ENCODE measurements at regions not wholly inside any gene's neighbourhood (a gene's known extent, or its start where the extent isn't known, plus 50 kb on each side); places are given as distances from the start of the nearest gene placed in this dataset.
"Not testable (repeated sequence)": the region's sequence is repeated elsewhere in the genome, so short reads cannot be mapped to it uniquely, and the experiment has no call there.

DNA sequence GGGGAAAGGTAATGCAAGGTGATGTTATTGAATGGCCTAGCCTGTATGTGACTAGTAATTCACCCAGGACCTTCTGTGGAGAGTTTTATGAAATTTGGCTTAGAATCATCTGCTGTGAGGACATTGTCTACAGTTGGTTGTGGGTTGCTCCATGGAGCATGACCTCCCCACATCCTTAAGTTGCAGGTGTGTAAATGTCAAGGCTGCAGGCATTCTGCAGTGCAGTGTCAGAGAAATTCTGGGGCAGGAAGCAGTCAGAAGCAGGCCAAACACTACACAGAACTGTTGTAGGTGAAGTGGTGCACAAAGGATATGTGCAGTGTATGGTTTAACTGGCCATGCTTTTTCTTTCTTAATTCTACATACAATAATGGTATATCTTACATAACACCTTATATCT lies 588.3 kb downstream of the EBF1 start:
- Histone ChIP-seq H3K27me3 (ENCODE audit: low read depth) (no peaks in the 10 kb centered on the region), H3K36me3 (replicated peaks) (no peaks in the 10 kb centered on the region), H3K9me3 (no peaks in the 10 kb centered on the region), H3K4me3 (no peak overlapping the region), H3K4me1 (no peaks in the 10 kb centered on the region)
- in situ Hi-C loops (cut with MboI; ENCODE audit: low sequenced_read_pairs), result no loop called here
- no peak for DNase-seq (ENCODE audit: low spot score in 2 of 2)

DNA sequence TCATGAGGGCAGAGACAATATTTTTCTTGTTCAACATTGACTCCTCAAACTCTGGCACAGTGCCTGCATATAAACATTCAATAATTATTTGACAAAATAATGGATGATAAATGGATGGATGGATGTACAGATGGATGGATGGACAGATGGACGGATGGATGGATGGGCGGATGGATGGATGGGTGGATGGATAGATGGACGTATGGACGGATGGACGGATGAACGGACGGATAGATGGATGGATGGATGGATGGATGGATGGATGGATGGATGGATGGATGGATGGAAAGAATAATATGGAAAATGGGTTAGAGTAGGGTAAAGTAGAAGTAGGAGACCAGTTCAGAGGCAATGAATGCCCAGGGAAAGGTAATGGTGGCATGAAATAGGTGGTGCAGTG lies 589.2 kb downstream of the EBF1 start:
- no peaks in the 10 kb centered on the region for H3K36me3 ChIP-seq (replicated peaks)
- in situ Hi-C loops (cut with MboI; ENCODE audit: low sequenced_read_pairs), result no loop called here
- DNase-seq (ENCODE audit: low spot score in 2 of 2), result no peak
- no peak overlapping the region for H3K4me3 ChIP-seq
- no peaks in the 10 kb centered on the region for H3K9me3 ChIP-seq
- H3K27me3 ChIP-seq (ENCODE audit: low read depth), result no peaks in the 10 kb centered on the region
- no peaks in the 10 kb centered on the region for H3K4me1 ChIP-seq

DNA sequence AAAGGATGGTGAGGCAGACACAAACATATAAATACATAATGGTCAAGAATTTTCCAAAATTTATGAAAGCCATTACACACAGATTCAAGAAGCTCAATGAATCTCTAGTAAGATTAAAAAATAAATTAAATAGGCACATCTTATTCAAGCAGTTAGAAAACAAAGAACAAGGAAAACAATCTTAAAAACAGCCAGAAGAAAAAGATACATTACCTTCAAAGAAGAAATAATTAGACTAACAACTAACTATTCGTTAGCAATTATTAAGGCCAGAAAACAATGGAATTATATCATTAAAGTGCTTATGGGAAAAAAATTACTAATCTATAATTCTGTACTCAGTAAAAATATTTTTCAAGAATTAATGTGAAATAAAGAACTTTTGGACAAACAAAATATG lies 593.1 kb downstream of the EBF1 start:
- no peaks in the 10 kb centered on the region for H3K36me3 ChIP-seq (replicated peaks)
- no peak for DNase-seq (ENCODE audit: low spot score in 2 of 2)
- in situ Hi-C loops (cut with MboI; ENCODE audit: low sequenced_read_pairs), result no loop called here

DNA sequence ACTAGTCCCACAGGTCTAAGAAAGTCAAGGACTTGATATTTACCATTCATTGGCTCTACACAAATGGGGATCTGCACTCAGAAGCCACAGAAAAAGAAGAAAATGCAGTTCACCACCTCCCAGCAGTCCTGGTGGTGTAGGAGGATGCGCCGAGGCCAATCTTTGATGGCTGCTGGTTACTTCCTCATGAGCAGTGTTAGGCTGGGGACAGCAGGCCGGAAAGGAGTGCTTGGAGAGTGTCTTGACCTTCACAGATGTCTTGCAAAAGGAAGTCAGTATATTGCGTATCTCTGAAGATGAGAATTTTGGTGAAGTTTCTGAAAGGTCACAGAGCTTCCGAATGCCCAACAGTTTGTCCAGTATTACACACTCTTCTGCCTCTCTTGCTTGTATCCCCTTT lies 597.0 kb downstream of the EBF1 start:
- Histone ChIP-seq H3K4me1 (no peaks in the 10 kb centered on the region), H3K36me3 (replicated peaks) (no peaks in the 10 kb centered on the region), H3K4me3 (no peak overlapping the region), H3K9me3 (no peaks in the 10 kb centered on the region), H3K27me3 (ENCODE audit: low read depth) (no peaks in the 10 kb centered on the region)
- in situ Hi-C loops (cut with MboI; ENCODE audit: low sequenced_read_pairs), result no loop called here
- no peak for DNase-seq (ENCODE audit: low spot score in 2 of 2)

More for the DNA sequence above, 593.1 kb downstream of the EBF1 start:
- H3K4me3 ChIP-seq, result no peak overlapping the region
- no peaks in the 10 kb centered on the region for H3K9me3 ChIP-seq
- no peaks in the 10 kb centered on the region for H3K4me1 ChIP-seq
- H3K27me3 ChIP-seq (ENCODE audit: low read depth), result no peaks in the 10 kb centered on the region

DNA sequence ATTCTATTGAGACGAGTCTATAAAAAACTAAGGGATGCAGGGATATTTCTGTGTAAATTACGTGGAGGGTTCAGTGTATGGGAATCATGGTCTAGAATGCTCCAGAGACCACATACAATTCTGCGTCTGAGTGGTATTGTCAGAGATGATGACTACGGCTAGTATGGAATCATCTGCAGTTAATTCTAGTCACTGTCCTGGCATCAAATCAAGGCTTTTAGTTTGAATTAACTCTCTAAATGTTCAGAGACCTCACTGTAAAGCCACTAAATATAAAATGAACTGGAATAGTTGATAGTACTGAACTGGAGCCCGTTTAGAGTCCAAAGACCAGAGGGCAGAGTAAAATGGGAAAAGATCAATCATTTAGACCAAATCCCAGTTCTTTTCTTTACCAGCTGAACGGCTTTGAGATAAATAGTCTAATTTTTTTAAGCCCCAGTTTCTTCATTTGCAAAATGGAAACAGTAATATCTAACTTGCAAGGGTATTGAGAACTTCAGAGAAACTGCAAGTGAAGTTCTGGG lies 599.8 kb downstream of the EBF1 start:
- no peak for DNase-seq (ENCODE audit: low spot score in 2 of 2)
- Histone ChIP-seq H3K36me3 (replicated peaks) (no peaks in the 10 kb centered on the region), H3K4me3 (no peak overlapping the region), H3K9me3 (no peaks in the 10 kb centered on the region), H3K4me1 (no peaks in the 10 kb centered on the region), H3K27me3 (ENCODE audit: low read depth) (no peaks in the 10 kb centered on the region)
- in situ Hi-C loops (cut with MboI; ENCODE audit: low sequenced_read_pairs), result no loop called here

DNA sequence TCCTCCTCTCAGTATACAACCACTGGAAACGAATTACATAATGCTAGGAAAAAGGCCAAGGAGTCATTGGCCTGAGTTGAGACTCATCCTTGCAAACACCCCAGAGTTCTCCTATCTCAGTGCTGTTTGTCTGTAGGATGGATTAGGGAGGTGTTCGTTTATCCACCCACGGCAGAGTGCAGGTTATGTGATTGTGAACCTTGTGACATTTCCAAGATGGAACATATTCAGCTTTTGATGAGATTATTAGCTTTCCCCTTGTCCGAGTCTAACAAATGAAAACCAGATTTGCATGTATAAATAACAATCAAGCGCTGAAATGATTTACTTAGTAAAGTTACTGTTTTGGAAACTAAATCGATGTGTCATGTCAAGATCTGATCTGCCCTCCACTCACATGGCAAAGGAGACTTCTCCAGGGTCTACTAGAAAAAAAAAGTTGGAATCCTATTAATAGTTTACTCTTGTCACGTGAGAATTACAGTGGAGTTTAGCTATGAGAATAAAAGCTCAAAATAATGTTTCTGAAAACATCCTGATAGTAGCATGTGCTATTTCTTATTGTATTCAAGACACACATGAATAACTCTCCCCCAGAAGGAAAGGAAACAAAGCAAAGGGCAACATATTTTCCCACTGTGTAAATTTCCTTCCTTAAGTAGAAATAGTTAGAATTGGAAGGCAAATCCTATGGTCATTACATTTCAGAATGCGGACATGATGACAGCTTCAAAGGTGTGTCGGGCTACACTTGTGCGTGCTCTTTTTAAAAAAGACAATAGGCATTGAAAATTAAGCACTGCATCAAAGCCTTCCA lies 600.4 kb downstream of the EBF1 start:
- Histone ChIP-seq H3K9me3 (no peaks in the 10 kb centered on the region), H3K4me3 (no peak overlapping the region), H3K4me1 (no peaks in the 10 kb centered on the region), H3K36me3 (replicated peaks) (no peaks in the 10 kb centered on the region), H3K27me3 (ENCODE audit: low read depth) (no peaks in the 10 kb centered on the region)
- DNase-seq (ENCODE audit: low spot score in 2 of 2), result no peak
- in situ Hi-C loops (cut with MboI; ENCODE audit: low sequenced_read_pairs), result no loop called here

DNA sequence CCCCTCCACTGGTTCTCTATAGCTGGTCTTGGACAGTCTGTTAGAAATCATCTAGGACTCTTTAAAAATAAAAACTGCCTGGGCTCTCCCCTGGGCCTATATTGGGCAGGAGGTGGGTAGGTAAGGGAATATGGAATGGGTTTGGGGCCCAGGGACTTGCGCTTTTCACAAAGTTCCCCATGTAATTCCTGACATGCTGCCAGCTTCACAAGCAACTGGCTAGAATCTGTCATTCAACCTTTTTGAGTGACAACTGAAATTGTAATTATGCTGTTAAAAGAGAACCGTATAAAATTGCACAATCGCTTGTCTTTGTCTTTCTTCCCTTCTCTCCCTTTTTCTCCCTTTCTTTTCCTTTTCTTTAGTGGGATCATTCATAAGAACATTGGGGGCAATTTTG lies 603.1 kb downstream of the EBF1 start:
- Histone ChIP-seq H3K9me3 (no peaks in the 10 kb centered on the region), H3K36me3 (replicated peaks) (no peaks in the 10 kb centered on the region), H3K27me3 (ENCODE audit: low read depth) (no peaks in the 10 kb centered on the region), H3K4me1 (no peaks in the 10 kb centered on the region), H3K4me3 (no peak overlapping the region)
- no peak for DNase-seq (ENCODE audit: low spot score in 2 of 2)
- in situ Hi-C loops (cut with MboI; ENCODE audit: low sequenced_read_pairs), result no loop called here

DNA sequence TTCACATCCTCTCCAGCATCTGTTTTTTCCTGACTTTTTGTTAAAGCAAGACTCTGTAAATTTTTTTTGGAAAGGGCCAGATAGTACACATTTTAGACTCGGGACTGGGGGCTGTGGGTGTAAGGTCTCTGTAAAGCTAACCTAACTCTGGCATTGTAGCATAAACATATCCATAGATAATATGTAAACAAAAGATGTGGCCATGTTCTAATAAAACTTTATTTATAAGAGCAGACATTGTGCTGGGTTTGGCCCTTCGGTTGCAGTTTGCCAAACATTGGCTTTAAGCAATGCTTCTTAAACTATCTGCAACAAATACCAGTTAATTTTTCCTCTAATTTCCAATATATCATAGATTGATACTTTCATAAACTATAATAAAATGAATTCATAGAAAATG lies 605.2 kb downstream of the EBF1 start:
- no peaks in the 10 kb centered on the region for H3K9me3 ChIP-seq
- H3K36me3 ChIP-seq (replicated peaks), result no peaks in the 10 kb centered on the region
- H3K4me3 ChIP-seq, result no peak overlapping the region
- in situ Hi-C loops (cut with MboI; ENCODE audit: low sequenced_read_pairs), result no loop called here
- no peaks in the 10 kb centered on the region for H3K27me3 ChIP-seq (ENCODE audit: low read depth)
- H3K4me1 ChIP-seq, result no peaks in the 10 kb centered on the region
- DNase-seq (ENCODE audit: low spot score in 2 of 2), result no peak

DNA sequence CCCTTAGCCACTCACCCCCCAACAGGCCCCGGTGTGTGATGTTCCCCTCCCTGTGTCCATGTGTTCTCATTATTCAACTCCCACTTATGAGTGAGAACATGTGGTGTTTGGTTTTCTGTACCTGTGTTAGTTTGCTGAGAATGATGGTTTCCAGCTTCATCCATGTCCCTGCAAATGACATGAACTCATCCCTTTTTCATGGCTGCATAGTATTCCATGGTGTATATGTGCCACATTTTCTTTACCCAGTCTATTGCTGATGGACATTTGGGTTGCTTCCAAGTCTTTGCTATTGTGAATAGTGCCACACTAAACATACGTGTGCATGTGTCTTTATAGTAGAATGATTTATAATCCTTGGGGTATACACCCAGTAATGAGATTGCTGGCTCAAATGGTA lies 605.7 kb downstream of the EBF1 start:
- H3K9me3 ChIP-seq; H3K36me3 ChIP-seq (replicated peaks); DNase-seq (ENCODE audit: low spot score in 2 of 2); H3K4me1 ChIP-seq; H3K27me3 ChIP-seq (ENCODE audit: low read depth); H3K4me3 ChIP-seq; in situ Hi-C loops (cut with MboI; ENCODE audit: low sequenced_read_pairs): not testable (repeated sequence)

DNA sequence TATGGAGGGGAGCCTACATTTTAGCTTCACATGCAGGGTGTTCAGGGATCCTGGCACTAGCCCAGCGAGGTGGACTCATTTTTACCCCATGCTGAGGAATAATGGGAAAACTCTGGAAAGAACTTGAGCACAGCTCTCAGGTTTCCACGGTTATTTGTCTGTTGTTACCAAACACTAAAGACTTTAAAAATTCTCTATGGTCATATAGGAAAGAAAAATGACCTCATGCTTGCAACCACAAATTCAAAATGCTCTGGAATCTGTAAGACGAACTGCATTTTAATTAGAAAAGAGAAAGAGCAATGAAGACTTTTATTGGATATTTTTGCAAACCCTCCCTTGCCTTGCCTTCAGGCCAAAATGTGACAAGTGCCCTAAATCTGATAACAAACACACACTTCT lies 606.9 kb downstream of the EBF1 start:
- Histone ChIP-seq H3K36me3 (replicated peaks) (no peaks in the 10 kb centered on the region), H3K4me1 (no peaks in the 10 kb centered on the region), H3K9me3 (no peaks in the 10 kb centered on the region), H3K27me3 (ENCODE audit: low read depth) (no peaks in the 10 kb centered on the region), H3K4me3 (no peak overlapping the region)
- no peak for DNase-seq (ENCODE audit: low spot score in 2 of 2)
- in situ Hi-C loops (cut with MboI; ENCODE audit: low sequenced_read_pairs), result no loop called here

DNA sequence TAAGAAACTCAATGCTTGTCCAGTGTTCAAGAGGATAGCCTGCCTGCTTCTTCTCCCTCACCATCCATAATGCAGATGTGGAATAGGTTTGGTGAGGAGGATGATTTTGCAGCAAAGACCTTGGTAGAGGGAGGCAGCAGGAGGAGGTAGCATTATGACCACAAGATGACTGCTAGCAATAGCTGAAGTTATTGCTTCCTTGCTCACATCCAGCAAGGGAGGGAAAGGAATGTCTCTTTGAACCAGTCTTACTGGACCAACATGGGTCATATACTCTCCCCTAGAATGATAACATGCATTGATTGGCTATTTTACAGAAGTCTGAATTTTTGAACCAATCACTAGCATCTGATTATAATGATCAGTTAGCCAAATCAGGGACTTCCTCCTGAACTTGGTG lies 607.6 kb downstream of the EBF1 start:
- Histone ChIP-seq H3K4me1 (no peaks in the 10 kb centered on the region), H3K36me3 (replicated peaks) (no peaks in the 10 kb centered on the region), H3K4me3 (no peak overlapping the region), H3K9me3 (no peaks in the 10 kb centered on the region), H3K27me3 (ENCODE audit: low read depth) (no peaks in the 10 kb centered on the region)
- in situ Hi-C loops (cut with MboI; ENCODE audit: low sequenced_read_pairs), result no loop called here
- no peak for DNase-seq (ENCODE audit: low spot score in 2 of 2)

DNA sequence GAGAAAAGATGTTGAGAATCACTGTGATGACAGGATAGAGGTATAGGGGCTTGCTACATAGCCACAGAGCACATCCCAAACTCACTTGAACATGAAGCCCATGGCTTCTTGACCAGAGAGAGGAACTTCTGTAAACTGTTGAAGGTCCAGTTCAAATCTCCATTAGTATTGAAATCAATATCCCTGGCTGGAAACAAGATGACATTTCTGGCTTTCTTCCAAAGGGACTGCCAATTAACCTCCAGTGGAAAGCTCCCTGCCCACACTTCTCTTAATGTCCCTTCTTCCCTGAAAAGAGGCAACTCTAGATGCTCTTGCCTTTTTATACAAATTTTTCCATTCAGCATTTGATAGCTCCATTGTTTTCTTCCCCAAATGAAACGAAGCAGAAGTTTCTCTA lies 612.1 kb downstream of the EBF1 start:
- H3K9me3 ChIP-seq, result no peaks in the 10 kb centered on the region
- H3K4me3 ChIP-seq, result no peak overlapping the region
- no peak for DNase-seq (ENCODE audit: low spot score in 2 of 2)
- H3K27me3 ChIP-seq (ENCODE audit: low read depth), result no peaks in the 10 kb centered on the region
- in situ Hi-C loops (cut with MboI; ENCODE audit: low sequenced_read_pairs), result no loop called here
- H3K36me3 ChIP-seq (replicated peaks), result no peaks in the 10 kb centered on the region
- no peaks in the 10 kb centered on the region for H3K4me1 ChIP-seq

DNA sequence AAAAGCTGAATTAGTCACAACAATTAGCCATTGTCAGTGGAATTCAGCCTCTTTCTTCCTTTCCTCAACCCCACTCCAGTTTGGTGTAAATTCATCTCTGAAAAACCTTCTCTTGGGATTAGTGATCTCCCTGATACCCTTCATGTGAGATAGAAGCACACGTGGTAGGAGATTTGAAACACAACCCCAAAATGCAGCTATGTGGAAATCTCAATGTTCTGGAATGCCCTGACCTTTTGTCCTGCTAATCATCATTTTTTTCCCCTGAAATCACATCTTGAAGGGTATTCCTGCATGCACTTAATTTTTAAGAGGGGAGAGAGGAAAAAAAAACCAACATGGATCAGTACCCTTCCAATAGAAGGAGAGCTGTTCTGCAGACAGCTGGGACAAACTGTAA lies 612.6 kb downstream of the EBF1 start:
- Histone ChIP-seq H3K36me3 (replicated peaks) (no peaks in the 10 kb centered on the region), H3K4me3 (no peak overlapping the region), H3K27me3 (ENCODE audit: low read depth) (no peaks in the 10 kb centered on the region), H3K9me3 (no peaks in the 10 kb centered on the region), H3K4me1 (no peaks in the 10 kb centered on the region)
- in situ Hi-C loops (cut with MboI; ENCODE audit: low sequenced_read_pairs), result no loop called here
- no peak for DNase-seq (ENCODE audit: low spot score in 2 of 2)

DNA sequence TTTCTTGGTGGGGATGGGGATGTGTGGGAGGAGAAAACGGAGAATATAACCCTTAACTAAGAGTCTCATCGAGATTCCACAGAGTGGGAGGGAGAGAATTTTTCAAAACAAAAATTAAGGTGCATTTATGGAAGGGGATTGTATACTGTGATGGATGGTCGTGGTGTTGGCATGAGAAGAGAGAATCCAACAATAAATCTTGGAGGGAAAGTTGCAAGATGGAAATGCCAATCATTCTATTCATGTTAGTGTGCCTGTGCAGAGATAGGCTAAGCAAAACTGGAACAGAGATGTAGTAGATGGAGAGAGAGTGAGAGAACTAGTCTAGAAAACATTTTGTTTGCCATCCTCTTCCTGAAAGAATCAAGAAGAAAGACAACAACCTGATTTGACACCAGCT lies 613.1 kb downstream of the EBF1 start:
- no peaks in the 10 kb centered on the region for H3K4me1 ChIP-seq
- DNase-seq (ENCODE audit: low spot score in 2 of 2), result no peak
- in situ Hi-C loops (cut with MboI; ENCODE audit: low sequenced_read_pairs), result no loop called here
- no peaks in the 10 kb centered on the region for H3K9me3 ChIP-seq
- no peaks in the 10 kb centered on the region for H3K36me3 ChIP-seq (replicated peaks)
- no peaks in the 10 kb centered on the region for H3K27me3 ChIP-seq (ENCODE audit: low read depth)
- H3K4me3 ChIP-seq, result no peak overlapping the region

DNA sequence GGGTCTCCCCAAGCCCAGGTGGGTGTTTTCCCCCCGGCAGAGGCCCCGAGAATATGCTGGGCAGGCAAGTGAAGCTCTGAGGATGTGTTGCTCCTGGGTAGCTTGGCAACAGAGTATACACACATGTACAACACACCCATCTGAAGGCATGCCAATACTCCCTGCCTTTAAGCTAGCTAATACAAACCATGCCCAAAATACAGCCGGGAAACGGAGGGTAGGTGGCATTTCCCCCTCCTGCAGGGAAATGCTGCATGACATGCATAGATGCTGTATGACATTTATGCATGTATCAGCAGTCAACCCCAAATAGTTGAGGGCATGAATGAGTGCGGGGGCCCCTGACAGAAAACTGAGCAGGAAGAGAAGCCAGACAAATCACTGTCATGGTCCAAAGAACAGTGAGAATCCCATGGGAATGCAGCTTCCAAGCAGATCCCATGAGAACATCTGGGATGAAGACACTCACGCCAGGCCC lies 614.1 kb downstream of the EBF1 start:
- DNase-seq (ENCODE audit: low spot score in 2 of 2), result no peak
- H3K4me1 ChIP-seq, result no peaks in the 10 kb centered on the region
- H3K36me3 ChIP-seq (replicated peaks), result no peaks in the 10 kb centered on the region
- in situ Hi-C loops (cut with MboI; ENCODE audit: low sequenced_read_pairs), result no loop called here
- H3K9me3 ChIP-seq, result no peaks in the 10 kb centered on the region
- no peaks in the 10 kb centered on the region for H3K27me3 ChIP-seq (ENCODE audit: low read depth)
- no peak overlapping the region for H3K4me3 ChIP-seq
